IMR-90 (cell line): ENCODE measurements at regions not wholly inside any gene's neighbourhood (a gene's known extent, or its start where the extent isn't known, plus 50 kb on each side); places are given as distances from the start of the nearest gene placed in this dataset.
A peak's percentile ranks its signal among the peaks of the same experiment; 100 is the strongest.

ENCODE experiments used
- ATAC-seq: fragments of 200-7000 bp; cut with Tn5 transposase; 2 replicates; pipeline ENCODE4 v1.9.1; 2020; ENCODE audit warnings: low read depth, mild to moderate bottlenecking, moderate library complexity
- BruUV-seq: library from RNA; stranded (reverse); fragments of 400-500 nt; replicated peaks from 2 replicates; lab custom pipeline; 2021; lab: Mats Ljungman, UMichigan
- CTCF ChIA-PET: fragments of 300-600 bp; formaldehyde crosslinking; extraction: SDS; loops from one replicate; lab custom pipeline; 2021; ENCODE audit warnings: antibody characterized with exemption; lab: Yijun Ruan, JAX
- POLR2A ChIA-PET: fragments of 300-600 bp; sonication (Branson Sonifier 250); formaldehyde crosslinking; loops from one replicate; lab custom pipeline; 2022; ENCODE audit warnings: antibody characterized with exemption; ENCODE audit not compliant: unreplicated experiment; lab: Charles Lee
- DNase-seq: peaks from one replicate; pipeline ENCODE4 v3.0.0; 2013
- H2AFZ ChIP-seq: replicated peaks from 2 replicates; pipeline ENCODE3; 2013; ENCODE audit warnings: low read length, mild to moderate bottlenecking; ENCODE audit not compliant: poor library complexity
- H2AK5ac ChIP-seq: 2 replicates; pipeline ENCODE4 v1.6.1; 2013; ENCODE audit warnings: low read depth, low read length, inconsistent platforms
- H2AK9ac ChIP-seq: replicated peaks from 2 replicates; pipeline ENCODE3; 2013; ENCODE audit warnings: mild to moderate bottlenecking, low read depth, low read length, moderate library complexity; ENCODE audit not compliant: poor library complexity
- H2BK120ac ChIP-seq: 2 replicates; pipeline ENCODE4 v1.6.1; 2013; ENCODE audit warnings: low read depth, low read length, inconsistent platforms
- H2BK15ac ChIP-seq: 3 replicates; pipeline ENCODE4 v1.6.1; 2013; ENCODE audit warnings: low read depth, low read length, inconsistent platforms
- H2BK20ac ChIP-seq: 2 replicates; pipeline ENCODE4 v1.6.1; 2013; ENCODE audit warnings: low read depth, mild to moderate bottlenecking, inconsistent platforms, low read length, moderate library complexity
- H2BK5ac ChIP-seq: 2 replicates; pipeline ENCODE4 v1.6.1; 2013; ENCODE audit warnings: mild to moderate bottlenecking, low read depth, low read length, inconsistent platforms; ENCODE audit not compliant: poor library complexity, severe bottlenecking
- H3K14ac ChIP-seq: replicated peaks from 2 replicates; pipeline ENCODE4 v1.6.1; 2013; ENCODE audit warnings: low read depth, low read length, inconsistent platforms
- H3K18ac ChIP-seq: 2 replicates; pipeline ENCODE4 v1.6.1; 2013; ENCODE audit warnings: low read depth, low read length, control low read depth
- H3K23ac ChIP-seq: 2 replicates; pipeline ENCODE4 v1.6.1; 2013; ENCODE audit warnings: low read depth, low read length, inconsistent platforms
- H3K27ac ChIP-seq: 2 replicates; pipeline ENCODE4 v1.5.1; 2013; ENCODE audit warnings: mild to moderate bottlenecking, control low read depth, low read length; ENCODE audit not compliant: insufficient read depth
- H3K27me3 ChIP-seq: 2 replicates; pipeline ENCODE4 v1.6.1; 2013; ENCODE audit warnings: low read length; ENCODE audit not compliant: control insufficient read depth, insufficient read depth
- H3K36me3 ChIP-seq: 2 replicates; pipeline ENCODE4 v1.6.1; 2013; ENCODE audit warnings: low read length, mixed read lengths; ENCODE audit not compliant: control insufficient read depth, insufficient read depth
- H3K4ac ChIP-seq: 2 replicates; pipeline ENCODE4 v1.6.1; 2013; ENCODE audit warnings: low read depth, low read length, inconsistent platforms
- H3K4me1 ChIP-seq: 2 replicates; pipeline ENCODE4 v1.6.1; 2013; ENCODE audit warnings: low read length, mixed read lengths; ENCODE audit not compliant: control insufficient read depth, insufficient read depth
- H3K4me2 ChIP-seq: 2 replicates; pipeline ENCODE4 v1.6.1; 2013; ENCODE audit warnings: low read depth, mild to moderate bottlenecking, control low read depth, low read length, moderate library complexity
- H3K4me3 ChIP-seq: 2 replicates; pipeline ENCODE4 v1.5.1; 2013; ENCODE audit warnings: low read depth, mild to moderate bottlenecking, control low read depth, low read length, moderate library complexity; ENCODE audit not compliant: insufficient read depth
- H3K56ac ChIP-seq: 2 replicates; pipeline ENCODE4 v1.6.1; 2013; ENCODE audit warnings: low read length, inconsistent platforms; ENCODE audit not compliant: insufficient read depth; ENCODE audit errors: extremely low read depth
- H3K79me1 ChIP-seq, 2 experiments: 2 replicates each; pipeline ENCODE4 v1.6.1; 2013; ENCODE audit warnings: low read length in 2 of 2, inconsistent platforms in 1 of 2, low read depth in 1 of 2
- H3K9ac ChIP-seq: 2 replicates; pipeline ENCODE4 v1.6.1; 2013; ENCODE audit warnings: low read depth, low read length, control low read depth
- H3K9me1 ChIP-seq: 2 replicates; pipeline ENCODE4 v1.6.1; 2013; ENCODE audit warnings: low read length, inconsistent platforms; ENCODE audit not compliant: insufficient read depth
- H3K9me3 ChIP-seq: 2 replicates; pipeline ENCODE4 v1.6.1; 2013; ENCODE audit warnings: low read length; ENCODE audit not compliant: control insufficient read depth, insufficient read depth
- H4K20me1 ChIP-seq: 2 replicates; pipeline ENCODE4 v1.6.1; 2013; ENCODE audit warnings: low read length, inconsistent platforms; ENCODE audit not compliant: insufficient read depth
- H4K5ac ChIP-seq: 2 replicates; pipeline ENCODE4 v1.6.1; 2013; ENCODE audit warnings: mild to moderate bottlenecking, low read depth, low read length, control low read depth
- H4K8ac ChIP-seq, 2 experiments: 2 replicates each; pipeline ENCODE4 v1.6.1; 2013; ENCODE audit warnings: low read depth in 2 of 2, low read length in 2 of 2, control low read depth in 1 of 2, inconsistent platforms in 1 of 2
- H4K91ac ChIP-seq: 2 replicates; pipeline ENCODE4 v1.6.1; 2013; ENCODE audit warnings: low read depth, low read length, inconsistent platforms; ENCODE audit not compliant: insufficient read depth
- CEBPB ChIP-seq: IDR thresholded peaks from 2 replicates; pipeline ENCODE4 v1.6.1; 2012; ENCODE audit warnings: low read depth, low read length, improper control_type of control experiment
- MAFK ChIP-seq: IDR thresholded peaks from 2 replicates; pipeline ENCODE4 v1.6.1; 2012; ENCODE audit warnings: low read depth, low read length, improper control_type of control experiment
- RCOR1 ChIP-seq: IDR thresholded peaks from 2 replicates; pipeline ENCODE4 v1.6.1; 2012; ENCODE audit warnings: mild to moderate bottlenecking, low read length, improper control_type of control experiment; ENCODE audit not compliant: insufficient replicate concordance
- WGBS, 2 experiments: methylation state at CpG; one replicate each; pipeline versions ENCODE4 v1.1.5 to v1.1.7; 2013; ENCODE audit warnings: missing lambda C conversion rate in 2 of 2; ENCODE audit not compliant: insufficient read length in 1 of 2; ENCODE audit errors: extremely low coverage in 2 of 2; 5-methylcytosine and 5-hydroxymethylcytosine counted together
- dilution Hi-C: fragments of 300-500 bp; cut with HindIII; formaldehyde crosslinking; loops from one replicate; pipeline ENCODE4 v1.14.3; 2018; ENCODE audit warnings: low sequenced_read_pairs; ENCODE audit not compliant: unreplicated experiment
- in situ Hi-C: fragments of 300-500 bp; cut with MboI; formaldehyde crosslinking; loops from 3 replicates; pipeline ENCODE4 v1.14.3; 2019; ENCODE audit warnings: low sequenced_read_pairs, inconsistent platforms, mixed read lengths
- intact Hi-C: fragments of 100-400 bp; cut with micrococcal nuclease; formaldehyde crosslinking; loops from 2 replicates; pipeline ENCODE4 v1.10.0; 2022

GRCh38 chr3:102165367-102165766, 269.4 kb upstream of the ZPLD1 start:
- peak overlapping the region; percentile 57; the same call in 1 of the 2 replicates for H2BK20ac ChIP-seq
- no peak overlapping the region for H3K56ac ChIP-seq
- DNase-seq (peak; percentile 63), ATAC-seq (no peak)
- no peak overlapping the region for H3K4ac ChIP-seq
- H2BK120ac ChIP-seq, result no peak overlapping the region; the same call in 1 of the 2 replicates
- H2AK5ac ChIP-seq, result no peak overlapping the region
- no peak overlapping the region for H2BK15ac ChIP-seq
- H4K20me1 ChIP-seq, result no peaks in the 10 kb centered on the region
- H3K14ac ChIP-seq, result no peak overlapping the region
- H3K18ac ChIP-seq, result peak overlapping the region; percentile 37; the same call in 1 of the 2 replicates
- H2AK9ac ChIP-seq, result no peak overlapping the region
- H2AFZ ChIP-seq, result no peak overlapping the region
- intact Hi-C loops, result no loop called here
- H4K91ac ChIP-seq, result no peak overlapping the region
- TF ChIP-seq RCOR1 (no peak), MAFK (peak; percentile 30; the same call in 1 of the 2 replicates), CEBPB (no peak)
- H3K27me3 ChIP-seq, result no peaks in the 10 kb centered on the region
- H4K8ac ChIP-seq, result no peak overlapping the region
- no peak overlapping the region for H3K9ac ChIP-seq
- no peaks in the 10 kb centered on the region for H3K36me3 ChIP-seq
- no CpG with 5 or more reads among the region's 1 CpG for WGBS, 2 experiments
- peaks cover 3% of the 10 kb centered on the region; the same call in 1 of the 2 replicates for H3K9me1 ChIP-seq
- H3K9me3 ChIP-seq, result no peaks in the 10 kb centered on the region
- CTCF ChIA-PET, result interaction anchor here (0.6 kb wide), 1 partner anchor 201 kb away, joined by 3 read pairs; no protein-coding TSS in a partner anchor
- no peak overlapping the region for H3K23ac ChIP-seq
- H2BK5ac ChIP-seq, result peak overlapping the region; percentile 91
- H3K4me3 ChIP-seq, result no peak overlapping the region
- no peak overlapping the region for H4K5ac ChIP-seq
- POLR2A ChIA-PET, result no interaction called here
- no peak overlapping the region; the same call in 1 of the 2 replicates for H3K4me2 ChIP-seq
- in situ Hi-C loops, result no loop called here
- dilution Hi-C loops, result no loop called here
- H3K79me1 ChIP-seq, result no peaks in the 10 kb centered on the region
- H3K4me1 ChIP-seq, result peaks cover 7% of the 10 kb centered on the region
- BruUV-seq, result no TSS peak
- no peak overlapping the region for H3K27ac ChIP-seq
